GM12892 (cell line): ENCODE measurements at regions not wholly inside any gene's neighbourhood (a gene's known extent, or its start where the extent isn't known, plus 50 kb on each side); places are given as distances from the start of the nearest gene placed in this dataset.

Experiments used
- POLR2A ChIP-seq: IDR thresholded peaks from 2 replicates; pipeline ENCODE4 v1.6.1; 2011; ENCODE audit warnings: low read depth, low read length, control low read depth
- POLR2AphosphoS5 ChIP-seq: IDR thresholded peaks from 2 replicates; pipeline ENCODE4 v1.6.1; 2011; ENCODE audit warnings: low read depth, low read length, control low read depth

GRCh38 chr10:6667679-6668270 lies 87.7 kb upstream of the PRKCQ start:
- TF ChIP-seq POLR2A, result no peak
- no peak for TF ChIP-seq POLR2AphosphoS5
